ENCODE measurements at regions not wholly inside any gene's neighbourhood (a gene's known extent, or its start where the extent isn't known, plus 50 kb on each side); places are given as distances from the start of the nearest gene placed in this dataset.

DNA sequence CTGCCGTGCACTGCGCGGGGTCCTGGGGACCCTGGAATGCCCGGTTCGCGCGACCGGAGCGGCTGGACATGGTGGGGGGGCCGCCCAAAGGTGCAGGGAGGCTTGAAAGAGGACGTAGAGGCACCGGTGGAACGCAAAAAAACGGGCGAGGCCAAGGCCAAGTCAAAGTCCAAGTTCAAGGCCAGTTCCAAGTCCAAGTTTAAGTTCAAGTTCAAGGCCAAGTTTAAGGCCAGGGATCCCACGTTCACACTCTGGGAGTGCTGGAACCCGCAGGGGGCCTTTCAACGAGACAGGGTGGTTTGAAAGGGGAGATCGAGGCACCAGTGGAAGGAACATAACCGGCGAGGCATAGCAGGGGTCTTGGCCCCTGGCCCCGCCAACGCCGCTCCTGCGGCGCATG lies 317.6 kb downstream of the ALG10 start:
- DNase-seq, result no peak
- intact Hi-C loops (cut with DNase I), result no loop called here
- no peak overlapping the region for H3K27ac ChIP-seq
- no peaks in the 10 kb centered on the region for H3K4me1 ChIP-seq
- H3K36me3 ChIP-seq, result no peaks in the 10 kb centered on the region
- H3K4me3 ChIP-seq, result no peak overlapping the region
- H3K9ac ChIP-seq (ENCODE audit: low read depth in 2 of 2, low read length in 2 of 2), result no peak overlapping the region
- no peaks in the 10 kb centered on the region for H3K27me3 ChIP-seq
- TF ChIP-seq, protein P1, sequence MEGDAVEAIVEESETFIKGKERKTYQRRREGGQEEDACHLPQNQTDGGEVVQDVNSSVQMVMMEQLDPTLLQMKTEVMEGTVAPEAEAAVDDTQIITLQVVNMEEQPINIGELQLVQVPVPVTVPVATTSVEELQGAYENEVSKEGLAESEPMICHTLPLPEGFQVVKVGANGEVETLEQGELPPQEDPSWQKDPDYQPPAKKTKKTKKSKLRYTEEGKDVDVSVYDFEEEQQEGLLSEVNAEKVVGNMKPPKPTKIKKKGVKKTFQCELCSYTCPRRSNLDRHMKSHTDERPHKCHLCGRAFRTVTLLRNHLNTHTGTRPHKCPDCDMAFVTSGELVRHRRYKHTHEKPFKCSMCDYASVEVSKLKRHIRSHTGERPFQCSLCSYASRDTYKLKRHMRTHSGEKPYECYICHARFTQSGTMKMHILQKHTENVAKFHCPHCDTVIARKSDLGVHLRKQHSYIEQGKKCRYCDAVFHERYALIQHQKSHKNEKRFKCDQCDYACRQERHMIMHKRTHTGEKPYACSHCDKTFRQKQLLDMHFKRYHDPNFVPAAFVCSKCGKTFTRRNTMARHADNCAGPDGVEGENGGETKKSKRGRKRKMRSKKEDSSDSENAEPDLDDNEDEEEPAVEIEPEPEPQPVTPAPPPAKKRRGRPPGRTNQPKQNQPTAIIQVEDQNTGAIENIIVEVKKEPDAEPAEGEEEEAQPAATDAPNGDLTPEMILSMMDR (IDR thresholded peaks at IDR 0.05), result no peak
- no peaks in the 10 kb centered on the region for H3K9me3 ChIP-seq

DNA sequence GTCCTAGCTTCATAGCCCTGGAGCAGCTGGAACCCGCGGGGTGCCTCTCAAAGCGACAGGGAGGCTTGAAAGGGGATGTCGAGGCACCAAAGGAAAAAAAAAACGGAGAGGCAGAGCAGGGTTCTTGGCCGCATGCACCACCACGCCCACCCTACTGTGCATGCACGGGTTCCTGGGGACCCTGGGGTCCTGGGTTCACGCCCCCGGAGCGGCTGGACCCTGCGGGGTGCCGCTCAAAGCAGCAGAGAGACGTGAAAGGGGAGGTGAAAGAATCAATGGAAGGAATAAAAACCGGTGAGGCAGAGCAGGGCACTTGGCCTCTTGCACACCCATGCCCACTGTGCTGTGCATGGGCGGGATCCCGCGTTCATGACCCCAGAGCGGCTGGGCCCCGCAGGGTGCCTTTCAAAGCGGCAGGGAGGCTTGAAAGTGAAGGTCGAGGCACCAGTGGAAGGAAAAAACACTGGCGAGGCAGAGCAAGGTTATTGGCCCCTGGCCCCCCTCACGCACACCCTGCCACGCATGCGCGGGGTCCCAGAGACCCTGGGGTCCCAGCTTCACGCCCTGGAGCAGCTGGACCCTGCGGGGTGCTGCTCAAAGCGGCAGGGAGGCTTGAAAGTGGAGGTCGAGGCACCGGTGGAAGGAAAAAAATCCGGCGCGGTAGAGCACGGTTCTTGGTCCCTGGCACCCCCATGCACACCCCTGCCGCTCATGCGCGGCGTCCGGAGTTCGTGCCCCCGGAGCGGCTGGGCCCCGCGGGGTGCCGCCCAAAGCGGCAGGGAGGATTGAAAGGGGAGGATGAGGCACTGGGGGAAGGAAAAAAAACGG lies 318.5 kb downstream of the ALG10 start:
- no peak overlapping the region for H3K27ac ChIP-seq
- no peaks in the 10 kb centered on the region for H3K4me1 ChIP-seq
- TF ChIP-seq, protein P1 (IDR thresholded peaks at IDR 0.05), result no peak
- DNase-seq, result no peak
- H3K9ac ChIP-seq (ENCODE audit: low read depth in 2 of 2, low read length in 2 of 2), result no peak overlapping the region
- no peaks in the 10 kb centered on the region for H3K9me3 ChIP-seq
- intact Hi-C loops (cut with DNase I), result no loop called here
- no peak overlapping the region for H3K4me3 ChIP-seq
- H3K27me3 ChIP-seq, result no peaks in the 10 kb centered on the region
- no peaks in the 10 kb centered on the region for H3K36me3 ChIP-seq

DNA sequence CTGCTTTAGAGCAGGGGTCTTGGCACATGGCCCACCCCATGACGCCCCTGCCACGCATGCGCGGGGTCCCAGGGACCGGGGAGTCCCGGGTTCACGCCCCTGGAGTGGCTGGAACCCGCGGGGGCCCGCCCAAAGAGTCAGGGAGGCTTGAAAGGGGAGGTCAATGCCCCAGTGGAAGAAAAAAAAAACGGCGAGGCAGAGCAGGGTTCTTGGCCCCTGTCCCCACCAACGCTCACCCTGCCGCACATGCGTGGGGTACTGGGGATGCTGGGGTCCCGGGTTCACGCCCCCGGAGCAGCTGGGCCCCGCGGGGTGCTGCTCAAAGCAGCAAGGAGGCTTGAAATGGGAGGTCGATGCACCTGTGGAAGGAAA lies 319.1 kb downstream of the ALG10 start:
- Histone ChIP-seq H3K9ac (ENCODE audit: low read depth in 2 of 2, low read length in 2 of 2) (no peak overlapping the region), H3K4me1 (no peaks in the 10 kb centered on the region), H3K36me3 (no peaks in the 10 kb centered on the region), H3K9me3 (no peaks in the 10 kb centered on the region), H3K27ac (no peak overlapping the region), H3K27me3 (no peaks in the 10 kb centered on the region), H3K4me3 (no peak overlapping the region)
- DNase-seq, result no peak
- intact Hi-C loops (cut with DNase I), result no loop called here
- TF ChIP-seq, protein P1 (IDR thresholded peaks at IDR 0.05), result no peak

DNA sequence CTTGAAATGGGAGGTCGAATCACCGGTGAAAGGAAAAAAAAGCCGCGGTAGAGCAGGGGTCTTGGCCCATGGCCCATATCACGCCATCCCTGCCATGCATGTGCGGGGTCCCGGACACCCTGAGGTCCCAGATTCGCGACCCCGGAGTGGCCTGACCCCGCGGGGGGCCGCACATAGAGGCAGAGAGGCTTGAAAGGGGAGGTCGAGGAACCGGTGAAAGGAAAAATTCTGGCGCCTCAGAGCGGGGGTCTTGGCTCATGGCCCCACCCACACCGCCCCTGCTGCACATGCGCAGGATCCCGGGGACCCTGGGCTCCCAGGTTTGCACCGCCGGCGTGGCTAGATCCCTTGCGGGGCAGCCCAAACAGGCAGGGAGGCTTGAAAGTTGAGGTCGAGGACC lies 319.8 kb downstream of the ALG10 start:
- Histone ChIP-seq H3K9ac (ENCODE audit: low read depth in 2 of 2, low read length in 2 of 2) (no peak overlapping the region), H3K27ac (no peak overlapping the region), H3K9me3 (no peaks in the 10 kb centered on the region), H3K4me1 (no peaks in the 10 kb centered on the region), H3K4me3 (no peak overlapping the region), H3K36me3 (no peaks in the 10 kb centered on the region), H3K27me3 (no peaks in the 10 kb centered on the region)
- TF ChIP-seq, protein P1 (IDR thresholded peaks at IDR 0.05), result no peak
- no peak for DNase-seq
- intact Hi-C loops (cut with DNase I), result no loop called here

DNA sequence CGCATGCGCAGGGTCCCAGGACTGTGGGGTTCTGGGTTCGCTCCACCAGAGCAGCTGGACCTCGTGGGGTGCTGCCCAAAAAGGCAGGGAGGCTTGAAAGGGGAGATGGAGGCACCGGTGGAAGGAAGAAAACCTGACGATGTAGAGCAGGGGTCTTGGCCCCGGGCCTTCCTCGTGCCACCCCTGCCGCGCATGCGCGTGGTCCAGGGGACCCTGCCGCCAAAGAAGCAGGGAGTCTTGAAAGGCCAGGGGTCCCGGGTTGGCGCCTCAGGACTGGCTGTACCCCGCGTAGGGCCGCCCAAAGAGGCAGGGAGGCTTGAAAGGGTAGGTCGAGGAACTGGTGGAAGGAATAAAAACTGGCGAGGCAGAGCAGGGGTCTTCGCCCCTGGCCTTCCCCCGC lies 321.0 kb downstream of the ALG10 start:
- intact Hi-C loops (cut with DNase I), result no loop called here
- Histone ChIP-seq H3K4me3 (no peak overlapping the region), H3K27ac (no peak overlapping the region), H3K9ac (ENCODE audit: low read depth in 2 of 2, low read length in 2 of 2) (no peak overlapping the region), H3K9me3 (no peaks in the 10 kb centered on the region), H3K27me3 (no peaks in the 10 kb centered on the region), H3K36me3 (no peaks in the 10 kb centered on the region), H3K4me1 (no peaks in the 10 kb centered on the region)
- TF ChIP-seq, protein P1 (IDR thresholded peaks at IDR 0.05), result no peak
- DNase-seq, result no peak
